RWPE1 (cell line): ENCODE measurements at regions not wholly inside any gene's neighbourhood (a gene's known extent, or its start where the extent isn't known, plus 50 kb on each side); places are given as distances from the start of the nearest gene placed in this dataset.

Source experiments
- CTCF ChIA-PET: fragments of 350-600 bp; sonication (Branson Sonifier 250); formaldehyde crosslinking; extraction: SDS; loops from one replicate; lab custom pipeline; 2021; lab: Yijun Ruan, JAX
- POLR2A ChIA-PET: fragments of 400-600 bp; formaldehyde crosslinking; extraction: SDS; loops from one replicate; lab custom pipeline; 2020; ENCODE audit warnings: antibody characterized with exemption; ENCODE audit not compliant: low non-redundant PET; lab: Yijun Ruan, JAX
- DNase-seq: peaks from one replicate; pipeline ENCODE4 v3.0.0; 2012; ENCODE audit warnings: low spot score
- H3K27ac ChIP-seq: fragments of 450-650 bp; 2 replicates; pipeline ENCODE4 v1.5.1; 2017
- TF ChIP-seq, protein P1 (sequence below): fragments of 450-650 bp; conservative IDR thresholded peaks from 2 replicates; pipeline ENCODE4 v1.5.1; 2017; ENCODE audit warnings: low read depth, mild to moderate bottlenecking

DNA sequence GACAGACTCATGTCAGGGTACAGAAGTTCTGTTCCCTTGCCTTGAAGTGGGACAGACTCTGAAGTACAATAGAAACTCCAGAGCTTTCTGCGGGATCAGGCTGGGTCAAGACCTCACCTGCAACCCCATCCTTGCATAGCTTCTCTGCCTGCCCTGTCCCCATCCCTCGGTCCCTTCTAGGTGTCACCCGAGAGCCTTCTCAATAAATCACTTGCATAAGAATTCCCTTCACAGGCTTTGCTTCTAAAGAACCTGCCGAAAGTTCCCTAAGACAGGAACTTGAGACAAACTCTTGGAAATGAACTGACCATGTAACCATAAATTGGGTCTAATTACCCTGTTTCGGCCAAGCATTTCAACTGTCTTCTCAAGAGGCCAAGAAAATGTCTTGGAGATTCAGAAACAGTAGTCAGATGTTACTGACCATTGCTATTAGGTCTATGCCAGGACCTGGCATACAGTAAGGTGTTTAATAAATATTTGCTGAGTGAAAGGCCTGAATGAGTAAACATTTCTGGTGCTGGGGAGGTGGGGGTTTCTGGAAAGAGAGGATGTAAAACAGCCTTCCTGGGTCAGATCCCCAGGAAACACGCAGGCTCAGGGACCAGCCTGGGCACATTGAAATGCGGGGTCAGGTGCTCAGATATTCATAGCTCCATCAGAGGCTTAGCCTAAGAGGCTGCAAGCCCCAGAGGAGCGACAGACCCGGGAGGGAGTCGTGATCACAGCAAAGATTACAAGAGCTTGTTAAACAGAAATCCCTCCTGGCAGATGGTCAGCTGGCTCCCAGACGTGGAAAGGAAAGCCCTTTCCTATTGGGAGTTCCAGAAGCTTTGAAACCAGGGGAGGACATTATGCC lies 226.2 kb upstream of the LHX5 start:
- ChIA-PET CTCF (interaction anchor here (0.6 kb wide), 1 partner anchor 30 kb away, joined by 3 read pairs; no protein-coding TSS in a partner anchor), POLR2A (no interaction called here)
- TF ChIP-seq, protein P1, sequence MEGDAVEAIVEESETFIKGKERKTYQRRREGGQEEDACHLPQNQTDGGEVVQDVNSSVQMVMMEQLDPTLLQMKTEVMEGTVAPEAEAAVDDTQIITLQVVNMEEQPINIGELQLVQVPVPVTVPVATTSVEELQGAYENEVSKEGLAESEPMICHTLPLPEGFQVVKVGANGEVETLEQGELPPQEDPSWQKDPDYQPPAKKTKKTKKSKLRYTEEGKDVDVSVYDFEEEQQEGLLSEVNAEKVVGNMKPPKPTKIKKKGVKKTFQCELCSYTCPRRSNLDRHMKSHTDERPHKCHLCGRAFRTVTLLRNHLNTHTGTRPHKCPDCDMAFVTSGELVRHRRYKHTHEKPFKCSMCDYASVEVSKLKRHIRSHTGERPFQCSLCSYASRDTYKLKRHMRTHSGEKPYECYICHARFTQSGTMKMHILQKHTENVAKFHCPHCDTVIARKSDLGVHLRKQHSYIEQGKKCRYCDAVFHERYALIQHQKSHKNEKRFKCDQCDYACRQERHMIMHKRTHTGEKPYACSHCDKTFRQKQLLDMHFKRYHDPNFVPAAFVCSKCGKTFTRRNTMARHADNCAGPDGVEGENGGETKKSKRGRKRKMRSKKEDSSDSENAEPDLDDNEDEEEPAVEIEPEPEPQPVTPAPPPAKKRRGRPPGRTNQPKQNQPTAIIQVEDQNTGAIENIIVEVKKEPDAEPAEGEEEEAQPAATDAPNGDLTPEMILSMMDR = no peak
- DNase-seq = no peak
- H3K27ac ChIP-seq = no peak overlapping the region

- H3K27ac ChIP-seq = no peak overlapping the region
- POLR2A ChIA-PET = no interaction called here
- TF ChIP-seq, protein P1 = no peak
- DNase-seq = no peak
- CTCF ChIA-PET = interaction anchor here (0.6 kb wide), 1 partner anchor 31 kb away, joined by 3 read pairs; no protein-coding TSS in a partner anchor
These were observed 225.4 kb upstream of the LHX5 start for GRCh38 chr12:113697104-113697503.

DNA sequence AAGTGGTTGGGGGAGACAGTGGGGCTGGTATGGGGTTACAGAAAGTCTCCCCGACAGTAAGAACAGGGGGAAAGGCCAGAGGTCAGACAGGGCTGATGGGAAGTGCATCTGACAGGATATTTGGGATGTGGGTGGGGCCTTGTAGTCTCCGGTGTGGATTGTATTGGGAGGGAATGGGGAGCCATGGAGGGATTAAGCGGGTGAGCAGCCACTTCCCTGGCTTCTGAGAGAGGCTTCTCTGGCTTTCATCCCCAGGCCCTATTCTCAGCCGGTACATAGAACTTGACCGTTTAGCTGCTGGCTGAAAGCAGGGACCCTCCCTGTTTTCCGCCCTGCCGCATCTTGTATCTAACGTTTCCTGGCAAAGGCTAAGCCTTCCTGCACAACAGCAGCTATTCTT lies 222.0 kb upstream of the LHX5 start:
- DNase-seq = no peak

DNA sequence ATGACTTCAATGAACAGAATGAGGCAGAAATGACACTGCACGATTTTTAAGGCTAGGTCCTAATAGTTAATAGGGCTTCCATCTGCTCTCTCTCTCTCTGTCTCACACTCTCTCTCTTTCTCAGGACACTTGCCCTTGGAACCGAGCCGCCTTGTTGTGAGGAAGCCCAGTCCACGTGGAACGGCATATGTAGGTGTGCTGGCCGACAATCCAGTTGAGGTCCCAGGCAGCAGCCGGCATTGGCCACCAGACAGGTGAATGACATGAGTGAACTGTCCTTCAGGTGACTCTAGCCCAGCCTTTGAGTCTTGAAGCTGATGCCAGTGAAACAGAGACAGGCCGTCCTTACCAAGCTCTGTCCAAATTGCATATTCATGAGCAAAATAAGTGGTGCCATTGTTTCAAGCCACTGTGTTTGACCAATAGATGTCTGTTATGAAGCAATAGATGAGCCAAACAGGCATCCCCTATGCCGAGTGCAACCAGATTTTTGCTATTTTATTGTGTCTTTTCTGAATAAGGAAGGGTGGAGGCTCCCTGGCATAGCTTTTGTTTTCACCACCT lies 217.5 kb upstream of the LHX5 start:
- CTCF ChIA-PET = no interaction called here
- POLR2A ChIA-PET = no interaction called here
- no peak for DNase-seq
- no peak overlapping the region for H3K27ac ChIP-seq
- TF ChIP-seq, protein P1 = no peak

More for the DNA sequence above, 222.0 kb upstream of the LHX5 start:
- POLR2A ChIA-PET = no interaction called here
- CTCF ChIA-PET = no interaction called here
- TF ChIP-seq, protein P1 = no peak
- no peak overlapping the region for H3K27ac ChIP-seq

DNA sequence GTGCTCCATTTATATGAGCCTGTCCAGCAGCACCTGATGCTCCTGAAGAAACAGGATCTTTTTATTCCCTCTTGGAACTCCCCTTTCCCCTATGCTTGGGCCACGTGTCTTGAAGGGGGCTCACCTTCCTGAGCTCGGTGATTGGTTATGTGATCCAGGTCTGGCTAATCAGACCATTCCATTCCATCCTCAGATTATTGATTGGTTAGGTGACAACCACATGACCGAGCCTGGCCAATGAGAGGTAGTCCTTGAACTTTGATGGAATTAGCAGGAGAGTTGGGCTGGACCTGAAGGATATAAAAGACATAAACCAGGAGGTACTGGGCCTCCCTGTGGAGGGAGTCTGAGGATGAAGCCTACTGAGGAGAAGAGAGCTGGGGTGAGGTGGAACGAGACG lies 216.6 kb upstream of the LHX5 start:
- CTCF ChIA-PET = no interaction called here

More for the DNA sequence above, 216.6 kb upstream of the LHX5 start:
- H3K27ac ChIP-seq = no peak overlapping the region
- DNase-seq = no peak
- TF ChIP-seq, protein P1 = no peak
- POLR2A ChIA-PET = no interaction called here
